ENCODE measurements at regions not wholly inside any gene's neighbourhood (a gene's known extent, or its start where the extent isn't known, plus 50 kb on each side); places are given as distances from the start of the nearest gene placed in this dataset.
"Not testable (repeated sequence)": the region's sequence is repeated elsewhere in the genome, so short reads cannot be mapped to it uniquely, and the experiment has no call there.

- no peak for ATAC-seq
- WGBS, 2 donors (ENCODE audit: low coverage in 1 of 2) = 69 to 79% methylated on average over 2 of the region's 2 CpGs
- Histone ChIP-seq H3K4me3 (no peak overlapping the region), H3K27me3 (no peaks in the 10 kb centered on the region), H3K4me1 (no peaks in the 10 kb centered on the region), H3K27ac (no peak overlapping the region), H3K36me3 (no peaks in the 10 kb centered on the region), H3K9me3 (no peaks in the 10 kb centered on the region)
- TF ChIP-seq POLR2A (IDR thresholded peaks at IDR 0.05) (no peak), EP300 (IDR thresholded peaks at IDR 0.05) (no peak), CTCF (IDR thresholded peaks at IDR 0.05) (no peak), POLR2AphosphoS5 (IDR thresholded peaks at IDR 0.05) (no peak)
Observed at GRCh38 chr16:72588551-72588950, 416.6 kb upstream of the PMFBP1 start.

- not testable (repeated sequence) for H3K27me3 ChIP-seq, H3K4me3 ChIP-seq, H3K36me3 ChIP-seq, ATAC-seq, H3K4me1 ChIP-seq, H3K9me3 ChIP-seq, H3K27ac ChIP-seq
- WGBS, 2 donors (ENCODE audit: low coverage in 1 of 2) = 93 to 94% methylated on average over 4 to 6 of the region's 9 CpGs
Observed at GRCh38 chr16:72578061-72578460, 406.1 kb upstream of the PMFBP1 start.

- peaks cover 0 to 6% (median 0%) of the 10 kb centered on the region in 3 donors for H3K9me3 ChIP-seq
- no peaks in the 10 kb centered on the region for H3K4me1 ChIP-seq
- no peak overlapping the region for H3K27ac ChIP-seq
- H3K36me3 ChIP-seq = no peaks in the 10 kb centered on the region
- WGBS, 2 donors (ENCODE audit: low coverage in 1 of 2) = 90 to 91% methylated on average over 2 to 3 of the region's 3 CpGs
- no peak overlapping the region for H3K4me3 ChIP-seq
- ATAC-seq = no peak
- H3K27me3 ChIP-seq = no peaks in the 10 kb centered on the region
- TF ChIP-seq POLR2AphosphoS5 (IDR thresholded peaks at IDR 0.05) (no peak), EP300 (IDR thresholded peaks at IDR 0.05) (no peak), POLR2A (IDR thresholded peaks at IDR 0.05) (no peak), CTCF (IDR thresholded peaks at IDR 0.05) (no peak)
Observed at GRCh38 chr16:72576189-72576588, 404.2 kb upstream of the PMFBP1 start.

- no peak for ATAC-seq
- no peaks in the 10 kb centered on the region for H3K4me1 ChIP-seq
- H3K27ac ChIP-seq = no peak overlapping the region
- no peaks in the 10 kb centered on the region for H3K27me3 ChIP-seq
- no peaks in the 10 kb centered on the region for H3K9me3 ChIP-seq
- no peak for TF ChIP-seq CTCF (IDR thresholded peaks at IDR 0.05)
- no peak for TF ChIP-seq EP300 (IDR thresholded peaks at IDR 0.05)
- TF ChIP-seq POLR2AphosphoS5 (IDR thresholded peaks at IDR 0.05) = no peak
- no peak for TF ChIP-seq POLR2A (IDR thresholded peaks at IDR 0.05)
- H3K4me3 ChIP-seq = no peak overlapping the region
- H3K36me3 ChIP-seq = no peaks in the 10 kb centered on the region
- WGBS, 2 donors (ENCODE audit: low coverage in 1 of 2) = 91 to 96% methylated on average over 4 to 7 of the region's 7 CpGs
Observed at GRCh38 chr16:72569677-72570076, 397.7 kb upstream of the PMFBP1 start.

GRCh38 chr16:72568502-72568901, 396.5 kb upstream of the PMFBP1 start:
- Histone ChIP-seq H3K9me3 (no peaks in the 10 kb centered on the region), H3K27me3 (no peaks in the 10 kb centered on the region), H3K4me1 (no peaks in the 10 kb centered on the region), H3K36me3 (no peaks in the 10 kb centered on the region), H3K4me3 (no peak overlapping the region), H3K27ac (no peak overlapping the region)
- no peak for ATAC-seq
- TF ChIP-seq POLR2A (IDR thresholded peaks at IDR 0.05) = no peak
- no peak for TF ChIP-seq CTCF (IDR thresholded peaks at IDR 0.05)
- TF ChIP-seq POLR2AphosphoS5 (IDR thresholded peaks at IDR 0.05) = no peak
- TF ChIP-seq EP300 (IDR thresholded peaks at IDR 0.05) = no peak
- WGBS, 2 donors (ENCODE audit: low coverage in 1 of 2) = 33 to 50% methylated on average over 1 of the region's 1 CpG

- TF ChIP-seq EP300 (IDR thresholded peaks at IDR 0.05) (no peak), POLR2A (IDR thresholded peaks at IDR 0.05) (no peak), CTCF (IDR thresholded peaks at IDR 0.05) (no peak), POLR2AphosphoS5 (IDR thresholded peaks at IDR 0.05) (no peak)
- no peak overlapping the region for H3K4me3 ChIP-seq
- WGBS, 2 donors (ENCODE audit: low coverage in 1 of 2) = 86 to 92% methylated on average over 1 of the region's 1 CpG
- no peaks in the 10 kb centered on the region for H3K9me3 ChIP-seq
- H3K36me3 ChIP-seq = no peaks in the 10 kb centered on the region
- ATAC-seq = no peak
- no peaks in the 10 kb centered on the region for H3K4me1 ChIP-seq
- no peak overlapping the region for H3K27ac ChIP-seq
- no peaks in the 10 kb centered on the region for H3K27me3 ChIP-seq
Observed at GRCh38 chr16:72566174-72566573, 394.2 kb upstream of the PMFBP1 start.
